ENCODE measurements at regions not wholly inside any gene's neighbourhood (a gene's known extent, or its start where the extent isn't known, plus 50 kb on each side); places are given as distances from the start of the nearest gene placed in this dataset.
"Not testable (repeated sequence)": the region's sequence is repeated elsewhere in the genome, so short reads cannot be mapped to it uniquely, and the experiment has no call there.

DNA sequence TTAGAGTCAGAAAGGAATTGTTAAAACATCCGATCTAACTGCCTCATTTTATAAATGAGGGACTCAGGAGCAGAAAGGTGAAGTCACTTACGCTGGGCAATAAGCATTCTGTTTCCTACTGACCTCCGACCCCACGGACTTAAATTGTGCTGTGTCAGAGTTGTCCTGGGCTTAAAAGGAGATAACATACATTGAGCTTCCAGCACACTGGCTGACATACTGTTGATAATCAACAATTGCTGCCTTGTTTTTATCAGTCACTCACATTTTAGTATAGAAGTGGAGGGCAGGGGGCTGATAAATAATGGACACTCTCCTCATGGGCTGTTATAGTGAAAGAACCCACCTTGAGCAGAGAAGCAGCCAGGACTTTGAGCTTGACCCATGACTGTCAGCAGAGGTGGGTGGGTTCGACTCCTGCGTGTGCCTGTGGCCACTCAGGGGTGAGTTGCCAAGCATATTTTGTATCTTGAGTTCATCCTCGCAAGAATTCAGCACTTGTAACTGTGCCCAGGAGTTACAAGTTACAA lies 166.5 kb upstream of the JARID2 start:
- DNase-seq (ENCODE audit: low read depth in 2 of 2), result no peak

GRCh38 chr6:15080895-15081294 lies 165.0 kb upstream of the JARID2 start:
- no peak for DNase-seq (ENCODE audit: low read depth in 2 of 2)

DNA sequence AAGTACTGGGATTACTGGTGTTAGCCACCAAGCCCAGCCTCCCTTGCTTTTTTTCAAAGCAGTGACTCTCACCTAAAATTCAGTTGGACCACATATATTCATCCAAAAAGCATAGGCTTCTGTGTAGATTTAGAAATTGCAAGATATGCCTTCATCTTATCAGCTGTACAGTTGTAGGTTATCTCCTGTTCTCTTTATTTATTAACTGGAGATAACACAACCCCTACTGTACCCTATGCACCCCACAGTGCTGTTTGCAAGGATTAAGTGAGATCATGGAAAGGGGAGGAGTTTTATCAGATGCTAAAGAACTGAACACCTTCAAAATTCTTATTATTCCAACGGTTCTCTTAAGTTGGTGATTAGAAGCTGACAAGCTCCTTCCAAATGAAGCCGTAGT lies 164.4 kb upstream of the JARID2 start:
- DNase-seq (ENCODE audit: low read depth in 2 of 2), result no peak

DNA sequence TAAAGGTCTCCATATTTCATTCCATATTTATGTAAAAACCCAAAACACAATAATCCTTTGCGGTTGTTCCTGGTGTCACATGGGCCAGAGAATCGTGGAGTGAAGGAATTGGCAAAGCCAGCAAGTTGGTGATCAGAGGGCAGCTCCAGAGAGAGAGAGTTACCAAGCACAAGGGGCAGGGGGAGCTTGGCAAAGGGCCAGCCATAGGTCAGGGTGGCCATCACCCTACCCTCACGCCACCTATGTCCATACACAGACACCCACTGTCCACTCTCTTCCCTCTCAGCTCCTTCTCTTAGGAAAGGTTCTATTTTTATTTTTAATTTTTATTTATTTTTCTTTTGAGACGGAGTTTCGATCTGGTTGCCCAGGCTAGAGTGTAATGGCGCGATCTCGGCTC lies 163.2 kb upstream of the JARID2 start:
- no peak for DNase-seq (ENCODE audit: low read depth in 2 of 2)

DNA sequence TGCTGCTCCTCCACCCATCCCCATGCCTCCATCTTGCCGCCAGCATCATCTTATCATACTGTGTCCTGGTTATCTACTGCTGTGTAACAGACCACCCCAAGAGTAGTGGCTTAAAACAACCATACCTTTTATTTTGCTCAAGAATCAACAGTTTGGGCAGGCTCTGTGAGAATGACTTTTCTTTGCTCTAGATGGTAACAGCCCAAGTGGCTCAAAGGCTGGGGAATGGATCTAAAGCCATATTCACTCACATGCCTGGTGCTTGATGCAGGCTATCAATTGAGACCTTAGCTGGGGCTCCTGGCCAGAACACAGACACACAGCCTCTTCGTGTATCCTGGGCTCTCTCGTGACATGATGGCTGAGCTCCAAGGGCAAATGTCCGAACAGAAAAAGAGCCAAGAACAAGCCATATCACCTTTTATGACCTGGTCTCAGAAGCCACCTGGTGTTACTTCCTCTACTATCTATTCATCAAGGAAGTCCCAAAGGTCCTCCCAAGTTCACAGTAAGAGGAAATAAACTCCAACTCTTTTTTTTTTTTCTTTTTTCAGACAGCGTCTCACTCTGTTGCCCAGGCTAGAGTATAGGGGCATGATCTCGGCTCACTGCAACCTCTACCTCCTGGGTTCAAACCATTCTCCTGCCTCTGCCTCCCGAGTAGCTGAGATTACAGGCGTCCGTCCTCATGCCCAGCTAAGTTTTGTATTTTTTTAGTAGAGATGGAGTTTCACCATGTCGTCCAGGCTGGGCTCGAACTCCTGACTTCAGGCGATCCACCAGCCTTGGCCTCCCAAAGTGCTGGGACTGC lies 159.3 kb upstream of the JARID2 start:
- no peak for DNase-seq (ENCODE audit: low read depth in 2 of 2)

- DNase-seq (ENCODE audit: low read depth in 2 of 2), result no peak
These were observed 158.7 kb upstream of the JARID2 start for GRCh38 chr6:15087186-15087589.

- DNase-seq (ENCODE audit: low read depth in 2 of 2), result no peak
These were observed 156.8 kb upstream of the JARID2 start for GRCh38 chr6:15088904-15089568.

DNA sequence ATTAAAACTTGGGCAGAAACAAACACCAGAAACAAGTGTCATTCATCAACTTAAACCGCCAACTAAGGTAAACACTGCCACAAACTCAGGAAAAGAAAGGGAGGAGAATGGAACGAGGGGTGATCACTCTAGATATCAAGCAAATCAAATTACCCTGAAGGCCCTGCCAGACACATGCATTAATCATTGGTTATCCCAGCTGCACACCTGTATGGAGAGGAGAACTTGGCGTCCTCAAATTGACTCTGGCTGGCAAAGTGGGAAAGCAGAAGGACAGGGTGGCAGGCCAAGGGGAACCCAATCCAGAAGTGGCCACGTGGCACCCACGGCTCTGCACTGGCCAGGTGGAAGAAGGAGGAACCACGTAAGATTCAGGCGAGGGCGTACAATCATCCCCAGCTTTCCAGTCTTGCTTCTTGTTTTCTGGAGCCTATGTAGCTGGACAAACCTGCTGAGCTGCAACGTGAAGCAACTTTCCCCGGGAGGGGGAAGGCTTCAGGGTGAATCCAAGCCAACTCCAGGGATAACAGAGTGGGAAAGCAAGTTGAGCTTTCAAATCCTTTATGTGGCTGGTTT lies 156.2 kb upstream of the JARID2 start:
- DNase-seq (ENCODE audit: low read depth in 2 of 2), result no peak

DNA sequence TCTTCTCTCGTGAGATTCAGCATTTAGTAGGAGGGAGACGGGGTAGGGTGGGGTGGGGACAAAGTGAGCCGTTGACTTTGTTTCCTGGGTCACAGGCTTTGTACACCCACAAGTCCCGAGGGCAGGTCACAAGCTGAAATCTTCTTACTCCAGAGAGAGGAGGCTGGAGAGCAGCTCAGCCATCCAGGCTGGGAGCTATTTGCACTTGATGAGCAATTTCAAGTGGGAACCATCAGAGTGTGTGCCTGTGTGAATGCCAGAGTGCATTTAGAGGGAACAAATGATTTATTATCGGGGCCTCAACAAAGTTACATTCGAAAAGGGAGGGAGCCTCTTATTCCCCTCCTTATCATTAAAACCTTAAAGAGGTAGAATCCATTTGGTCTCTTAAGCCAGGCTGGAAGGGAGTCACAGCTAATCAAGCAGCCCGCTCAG lies 155.7 kb upstream of the JARID2 start:
- DNase-seq (ENCODE audit: low read depth in 2 of 2), result no peak

DNA sequence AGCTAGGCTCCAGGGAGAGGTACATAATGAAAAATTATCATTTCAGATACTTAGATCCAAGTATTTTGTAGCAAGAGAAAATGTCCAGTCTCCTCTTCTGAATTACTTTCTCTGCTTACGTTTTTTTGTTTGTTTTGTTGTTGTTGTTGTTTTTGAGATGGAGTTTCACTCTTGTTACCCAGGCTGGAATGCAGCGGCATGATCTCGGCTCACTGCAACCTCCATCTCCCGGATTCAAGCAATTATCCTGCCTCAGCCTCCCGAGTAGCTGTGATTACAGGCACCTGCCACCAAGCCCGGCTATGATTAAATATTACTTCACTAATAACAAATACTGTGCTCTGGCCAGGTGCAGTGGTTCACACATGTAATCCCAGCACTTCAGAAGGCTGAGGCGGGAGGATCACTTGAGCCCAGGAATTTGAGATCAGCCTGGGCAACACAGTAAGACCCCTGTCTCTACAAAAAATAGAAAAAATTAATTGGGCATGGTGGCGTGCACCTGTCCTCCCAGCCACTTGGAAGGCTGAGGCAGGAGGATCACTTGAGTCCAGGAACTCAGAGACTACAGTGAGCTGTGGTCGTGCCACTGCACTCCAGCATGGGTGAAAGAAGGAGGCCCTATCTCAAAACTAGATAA lies 155.0 kb upstream of the JARID2 start:
- DNase-seq (ENCODE audit: low read depth in 2 of 2), result no peak

GRCh38 chr6:15096894-15097837 lies 148.7 kb upstream of the JARID2 start:
- DNase-seq (ENCODE audit: low read depth in 2 of 2), result peak in 1 of 2 donors; percentile 16

DNA sequence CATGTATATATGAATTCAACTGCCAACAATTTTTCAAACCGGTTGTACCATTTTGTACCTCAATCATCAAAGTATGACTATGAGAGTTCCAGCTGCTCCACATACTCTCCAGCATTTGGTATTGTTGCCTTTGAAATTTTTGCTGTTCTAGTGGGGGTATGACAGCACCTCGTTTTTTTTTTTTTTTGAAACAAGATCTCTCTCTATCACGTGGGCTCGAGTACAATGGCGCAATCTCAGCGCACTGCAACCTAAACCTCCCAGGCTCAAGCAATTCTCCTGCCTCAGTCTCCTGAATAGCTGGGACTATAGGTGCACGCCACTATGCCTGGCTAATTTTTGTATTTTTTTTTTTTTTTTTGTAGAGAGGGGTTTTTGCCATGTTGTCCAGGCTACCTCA lies 144.7 kb upstream of the JARID2 start:
- DNase-seq (ENCODE audit: low read depth in 2 of 2), result no peak

DNA sequence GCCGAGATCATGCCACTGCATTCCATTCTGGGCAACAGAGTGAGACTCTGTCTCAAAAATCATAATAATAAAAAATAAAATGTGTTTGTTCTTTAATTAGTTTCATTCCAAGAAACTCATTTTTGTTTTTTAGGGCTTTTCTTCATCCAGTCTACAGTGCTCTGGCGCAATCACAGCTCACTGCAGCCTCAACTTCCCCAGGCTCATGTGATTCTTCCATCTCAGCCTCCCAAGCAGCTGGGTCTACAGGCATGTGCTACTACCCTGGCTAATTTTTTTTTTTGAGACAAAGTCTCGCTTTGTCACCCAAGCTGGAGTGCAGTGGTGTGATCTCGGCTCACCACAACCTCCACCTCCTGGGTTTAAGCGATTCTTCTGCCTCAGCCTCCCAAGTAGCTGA lies 143.6 kb upstream of the JARID2 start:
- DNase-seq (ENCODE audit: low read depth in 2 of 2), result no peak

GRCh38 chr6:15106958-15107643 lies 138.8 kb upstream of the JARID2 start:
- no peak for DNase-seq (ENCODE audit: low read depth in 2 of 2)

GRCh38 chr6:15107644-15108382 lies 138.1 kb upstream of the JARID2 start:
- DNase-seq (ENCODE audit: low read depth in 2 of 2), result no peak

GRCh38 chr6:15108383-15108715 lies 137.5 kb upstream of the JARID2 start:
- no peak for DNase-seq (ENCODE audit: low read depth in 2 of 2)

GRCh38 chr6:15109338-15110090 lies 136.4 kb upstream of the JARID2 start:
- no peak for DNase-seq (ENCODE audit: low read depth in 2 of 2)

- no peak for DNase-seq (ENCODE audit: low read depth in 2 of 2)
These were observed 135.0 kb upstream of the JARID2 start for GRCh38 chr6:15110726-15111354.

- DNase-seq (ENCODE audit: low read depth in 2 of 2), result not testable (repeated sequence)
These were observed 134.3 kb upstream of the JARID2 start for GRCh38 chr6:15111576-15111975.

Data from stimulated activated CD8-positive, alpha-beta memory T cell treated with anti-CD3 and anti-CD28 coated beads, Interleukin-15, amount 100 ng/mL, for 48 hours (primary cell).